T-cell (primary cell): ENCODE measurements at regions not wholly inside any gene's neighbourhood (a gene's known extent, or its start where the extent isn't known, plus 50 kb on each side); places are given as distances from the start of the nearest gene placed in this dataset.

Source experiments
- ATAC-seq, 4 experiments: fragments of 200-7000 bp in 3 of 4; fragments of 150-1000 bp in 1 of 4; cut with Tn5 transposase; replicated peaks in 1 of 4; 1 replicate in 3 of 4; 2 replicates in 1 of 4; pipeline ENCODE4 v1.10.0; 2021; ENCODE audit warnings: moderate library complexity in 3 of 4, mild to moderate bottlenecking in 2 of 4, moderate number of reproducible peaks in 1 of 4
- CTCF ChIA-PET, 2 donors: fragments of 300-600 bp; sonication (Branson Sonifier 250); formaldehyde crosslinking; loops; one replicate each; lab custom pipeline; 2022; ENCODE audit warnings: antibody characterized with exemption in 2 of 2; lab: Charles Lee
- POLR2A ChIA-PET, 2 donors: fragments of 300-600 bp; sonication (Branson Sonifier 250); formaldehyde crosslinking; loops; one replicate each; lab custom pipeline; 2022; ENCODE audit warnings: antibody characterized with exemption in 2 of 2; lab: Charles Lee
- DNase-seq, 35 experiments: peaks; one replicate each; pipeline versions ENCODE4 v3.0.0 to v3.0.0-alpha.2; 2013 to 2023
- H3K27ac ChIP-seq: one replicate; pipeline ENCODE4 v1.5.1; 2013; ENCODE audit warnings: low read length
- H3K27me3 ChIP-seq, 2 experiments: replicated peaks in 1 of 2; 1 replicate in 1 of 2; 2 replicates in 1 of 2; pipeline versions ENCODE4 v1.6.1 to v1.7.0; 2013; ENCODE audit warnings: low read length in 1 of 2, mixed read lengths in 1 of 2; ENCODE audit not compliant: control insufficient read depth in 2 of 2, insufficient read depth in 2 of 2; ENCODE audit errors: extremely low read depth in 1 of 2
- H3K36me3 ChIP-seq, 2 donors: 1 replicate in 1 of 2; 2 replicates in 1 of 2; pipeline versions ENCODE4 v1.6.1 to v1.7.0; 2013; ENCODE audit warnings: low read length in 1 of 2; ENCODE audit not compliant: control insufficient read depth in 2 of 2, insufficient read depth in 1 of 2; ENCODE audit errors: extremely low read depth in 1 of 2
- H3K4me1 ChIP-seq, 2 experiments: 1 replicate in 1 of 2; 2 replicates in 1 of 2; pipeline versions ENCODE4 v1.6.1 to v1.7.0; 2013; ENCODE audit warnings: low read length in 2 of 2, mixed read lengths in 1 of 2; ENCODE audit not compliant: insufficient read depth in 2 of 2, control insufficient read depth in 1 of 2; ENCODE audit errors: extremely low read depth in 1 of 2
- H3K4me3 ChIP-seq, 2 donors: 1 replicate in 1 of 2; 2 replicates in 1 of 2; pipeline versions ENCODE4 v1.5.1 to v1.7.0; 2013; ENCODE audit warnings: mild to moderate bottlenecking in 2 of 2, low read length in 1 of 2, moderate library complexity in 1 of 2; ENCODE audit not compliant: control insufficient read depth in 1 of 2; ENCODE audit errors: extremely low read depth in 1 of 2
- H3K9me3 ChIP-seq: 2 replicates; pipeline ENCODE4 v1.7.0; 2013
- H3K27ac Mint-ChIP-seq, 2 donors: one replicate each; pipeline ENCODE4 v1.8.0; 2020 to 2021; ENCODE audit warnings: mild to moderate bottlenecking in 2 of 2, mixed read lengths in 2 of 2
- H3K27me3 Mint-ChIP-seq, 2 donors: one replicate each; pipeline ENCODE4 v1.8.0; 2021 to 2022; ENCODE audit warnings: mixed read lengths in 2 of 2
- H3K36me3 Mint-ChIP-seq: one replicate; pipeline ENCODE4 v1.8.0; 2021; ENCODE audit warnings: mixed read lengths
- H3K4me1 Mint-ChIP-seq, 3 donors: one replicate each; pipeline ENCODE4 v1.8.0; 2020 to 2022; ENCODE audit warnings: mixed read lengths in 3 of 3, mild to moderate bottlenecking in 1 of 3
- H3K4me3 Mint-ChIP-seq, 3 donors: one replicate each; pipeline ENCODE4 v1.8.0; 2020 to 2022; ENCODE audit warnings: mild to moderate bottlenecking in 3 of 3, mixed read lengths in 3 of 3, moderate library complexity in 3 of 3
- H3K9me3 Mint-ChIP-seq, 3 donors: one replicate each; pipeline ENCODE4 v1.8.0; 2020 to 2022; ENCODE audit warnings: mixed read lengths in 3 of 3
- WGBS: methylation state at CpG from one replicate; pipeline ENCODE4 v1.1.5; 2013; ENCODE audit warnings: missing lambda C conversion rate; ENCODE audit not compliant: insufficient coverage; 5-methylcytosine and 5-hydroxymethylcytosine counted together

GRCh38 chr4:100688368-100688767 is 170.5 kb upstream of the EMCN start:
- ChIA-PET CTCF (no interaction called here), POLR2A (no interaction called here)
- Mint-ChIP-seq H3K36me3 (no peaks in the 10 kb centered on the region), H3K4me1 (no peaks in the 10 kb centered on the region), H3K27ac (no peak overlapping the region), H3K4me3 (no peak overlapping the region), H3K27me3 (peaks cover 7 to 11% of the 10 kb centered on the region in 2 donors), H3K9me3 (peaks cover 0 to 12% (median 4%) of the 10 kb centered on the region in 3 donors)
- H3K9me3 ChIP-seq, result no peaks in the 10 kb centered on the region
- no peaks in the 10 kb centered on the region for H3K36me3 ChIP-seq
- DNase-seq, result no peak
- H3K27me3 ChIP-seq, result no peaks in the 10 kb centered on the region
- H3K4me1 ChIP-seq, result no peaks in the 10 kb centered on the region
- ATAC-seq, result no peak
- H3K27ac ChIP-seq, result no peak overlapping the region
- H3K4me3 ChIP-seq, result no peak overlapping the region
- no CpG with 5 or more reads among the region's 2 CpGs for WGBS

- peaks cover 8 to 9% of the 10 kb centered on the region in 2 donors for H3K27me3 Mint-ChIP-seq
- H3K9me3 Mint-ChIP-seq, result peaks cover 0 to 12% (median 4%) of the 10 kb centered on the region in 3 donors
- Histone ChIP-seq H3K4me3 (no peak overlapping the region), H3K36me3 (no peaks in the 10 kb centered on the region), H3K9me3 (no peaks in the 10 kb centered on the region), H3K27ac (no peak overlapping the region), H3K27me3 (peaks cover 0 to 4% of the 10 kb centered on the region in 2 experiments), H3K4me1 (no peaks in the 10 kb centered on the region)
- POLR2A ChIA-PET, result no interaction called here
- no peak overlapping the region for H3K4me3 Mint-ChIP-seq
- CTCF ChIA-PET, result no interaction called here
- DNase-seq, result no peak
- H3K4me1 Mint-ChIP-seq, result no peaks in the 10 kb centered on the region
- no peak overlapping the region for H3K27ac Mint-ChIP-seq
- WGBS, result 87% methylated on average over 7 of the region's 12 CpGs
- no peak for ATAC-seq
- H3K36me3 Mint-ChIP-seq, result no peaks in the 10 kb centered on the region
These were observed 164.8 kb upstream of the EMCN start for GRCh38 chr4:100682477-100683218.

DNA sequence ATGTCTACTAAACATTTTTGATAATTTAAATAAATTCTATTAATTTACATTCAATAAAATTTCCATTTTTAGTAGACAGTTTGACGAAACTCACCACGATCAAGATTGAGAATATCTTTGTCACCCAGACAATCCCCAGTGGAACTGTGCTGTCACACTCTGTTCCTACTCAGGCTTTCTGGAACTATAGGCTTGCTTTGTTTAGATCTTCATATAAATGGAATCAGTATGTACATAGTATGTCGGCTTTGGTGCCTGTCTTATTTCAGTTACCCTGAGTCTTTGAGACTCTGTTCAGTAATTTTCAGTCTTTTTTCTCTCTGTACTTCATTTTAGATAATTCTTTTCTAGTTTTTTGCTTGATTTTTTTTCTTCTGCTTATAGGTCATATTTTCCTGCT is 163.5 kb upstream of the EMCN start:
- ATAC-seq (no peak), DNase-seq (no peak)
- peaks cover 0 to 4% of the 10 kb centered on the region in 2 experiments for H3K27me3 ChIP-seq
- no peak overlapping the region for H3K4me3 ChIP-seq
- WGBS, result no CpG with 5 or more reads among the region's 3 CpGs
- H3K9me3 Mint-ChIP-seq, result peaks cover 0 to 12% (median 4%) of the 10 kb centered on the region in 3 donors
- H3K27me3 Mint-ChIP-seq, result peaks cover 8 to 9% of the 10 kb centered on the region in 2 donors
- ChIA-PET POLR2A (no interaction called here), CTCF (no interaction called here)
- H3K9me3 ChIP-seq, result no peaks in the 10 kb centered on the region
- H3K36me3 ChIP-seq, result no peaks in the 10 kb centered on the region
- H3K4me1 ChIP-seq, result no peaks in the 10 kb centered on the region
- H3K27ac ChIP-seq, result no peak overlapping the region
- no peaks in the 10 kb centered on the region for H3K4me1 Mint-ChIP-seq
- no peaks in the 10 kb centered on the region for H3K36me3 Mint-ChIP-seq
- no peak overlapping the region for H3K4me3 Mint-ChIP-seq
- H3K27ac Mint-ChIP-seq, result no peak overlapping the region

- POLR2A ChIA-PET, result no interaction called here
- H3K27ac Mint-ChIP-seq, result no peak overlapping the region
- H3K27me3 ChIP-seq, result peaks cover 0 to 4% of the 10 kb centered on the region in 2 experiments
- no peaks in the 10 kb centered on the region for H3K36me3 Mint-ChIP-seq
- no peak for ATAC-seq
- no peaks in the 10 kb centered on the region for H3K4me1 ChIP-seq
- no peak overlapping the region for H3K27ac ChIP-seq
- no peak for DNase-seq
- WGBS, result no CpG with 5 or more reads among the region's 1 CpG
- CTCF ChIA-PET, result no interaction called here
- H3K9me3 ChIP-seq, result no peaks in the 10 kb centered on the region
- peaks cover 8 to 9% of the 10 kb centered on the region in 2 donors for H3K27me3 Mint-ChIP-seq
- no peak overlapping the region for H3K4me3 ChIP-seq
- H3K36me3 ChIP-seq, result no peaks in the 10 kb centered on the region
- no peaks in the 10 kb centered on the region for H3K4me1 Mint-ChIP-seq
- H3K9me3 Mint-ChIP-seq, result peaks cover 0 to 5% (median 4%) of the 10 kb centered on the region in 3 donors
- H3K4me3 Mint-ChIP-seq, result no peak overlapping the region
These were observed 162.1 kb upstream of the EMCN start for GRCh38 chr4:100679926-100680325.

DNA sequence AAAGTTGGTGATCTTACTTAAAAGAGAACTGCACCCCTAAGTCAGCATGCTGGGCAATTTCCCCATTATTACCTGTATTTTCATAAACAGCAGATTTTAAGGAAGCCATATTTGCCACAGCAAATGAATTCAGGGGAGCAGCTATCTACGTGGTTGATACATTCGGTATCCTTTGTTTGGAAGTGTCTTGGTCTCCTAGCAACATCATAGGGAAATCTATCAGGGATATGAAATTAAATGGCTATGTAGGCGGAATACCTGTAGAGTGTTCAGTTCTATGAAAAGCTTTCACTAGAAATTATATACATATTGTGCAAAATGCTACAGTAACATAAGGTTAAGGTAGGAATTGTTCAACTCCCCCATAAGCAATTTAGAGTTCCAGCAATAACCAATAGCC is 157.2 kb upstream of the EMCN start:
- DNase-seq, result no peak
- H3K27me3 Mint-ChIP-seq, result no peaks in the 10 kb centered on the region
- H3K9me3 Mint-ChIP-seq, result no peaks in the 10 kb centered on the region
- Histone ChIP-seq H3K27me3 (no peaks in the 10 kb centered on the region), H3K36me3 (no peaks in the 10 kb centered on the region), H3K4me1 (no peaks in the 10 kb centered on the region), H3K4me3 (no peak overlapping the region), H3K27ac (no peak overlapping the region), H3K9me3 (no peaks in the 10 kb centered on the region)
- no peak for ATAC-seq
- POLR2A ChIA-PET, result no interaction called here
- H3K27ac Mint-ChIP-seq, result no peak overlapping the region
- no peaks in the 10 kb centered on the region for H3K4me1 Mint-ChIP-seq
- H3K36me3 Mint-ChIP-seq, result no peaks in the 10 kb centered on the region
- no CpG with 5 or more reads among the region's 3 CpGs for WGBS
- CTCF ChIA-PET, result no interaction called here
- H3K4me3 Mint-ChIP-seq, result no peak overlapping the region

- Histone ChIP-seq H3K4me1 (no peaks in the 10 kb centered on the region), H3K36me3 (no peaks in the 10 kb centered on the region), H3K27ac (no peak overlapping the region), H3K27me3 (no peaks in the 10 kb centered on the region), H3K9me3 (no peaks in the 10 kb centered on the region), H3K4me3 (no peak overlapping the region)
- Mint-ChIP-seq H3K4me1 (no peaks in the 10 kb centered on the region), H3K27me3 (peaks cover 0 to 6% of the 10 kb centered on the region in 2 donors), H3K27ac (no peak overlapping the region), H3K4me3 (no peak overlapping the region), H3K36me3 (no peaks in the 10 kb centered on the region), H3K9me3 (no peaks in the 10 kb centered on the region)
- DNase-seq (no peak), ATAC-seq (no peak)
- ChIA-PET CTCF (no interaction called here), POLR2A (no interaction called here)
These were observed 139.4 kb upstream of the EMCN start for GRCh38 chr4:100657187-100657586.
